ENCODE measurements at regions not wholly inside any gene's neighbourhood (a gene's known extent, or its start where the extent isn't known, plus 50 kb on each side); places are given as distances from the start of the nearest gene placed in this dataset.

DNA sequence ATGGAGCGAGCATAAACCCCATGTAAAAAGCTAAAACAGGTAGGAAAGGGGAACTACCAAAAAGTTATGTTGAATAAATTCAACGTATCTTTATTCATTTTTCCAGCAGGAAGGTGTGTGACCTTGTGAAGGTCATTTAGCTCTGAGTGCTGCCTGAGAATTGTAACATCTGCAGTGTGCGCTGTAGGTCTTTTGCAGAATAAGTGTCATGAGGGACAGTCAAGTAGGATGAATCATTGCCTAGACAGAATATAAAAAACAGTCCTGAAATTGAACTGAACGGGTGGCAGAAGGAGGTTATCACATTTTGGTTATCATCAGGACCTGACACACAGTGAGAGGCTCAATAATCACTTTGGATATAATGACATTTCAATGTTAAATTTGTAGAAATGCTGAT, 334.8 kb upstream of the NOVA1 start:
- DNase-seq, result no peak

DNA sequence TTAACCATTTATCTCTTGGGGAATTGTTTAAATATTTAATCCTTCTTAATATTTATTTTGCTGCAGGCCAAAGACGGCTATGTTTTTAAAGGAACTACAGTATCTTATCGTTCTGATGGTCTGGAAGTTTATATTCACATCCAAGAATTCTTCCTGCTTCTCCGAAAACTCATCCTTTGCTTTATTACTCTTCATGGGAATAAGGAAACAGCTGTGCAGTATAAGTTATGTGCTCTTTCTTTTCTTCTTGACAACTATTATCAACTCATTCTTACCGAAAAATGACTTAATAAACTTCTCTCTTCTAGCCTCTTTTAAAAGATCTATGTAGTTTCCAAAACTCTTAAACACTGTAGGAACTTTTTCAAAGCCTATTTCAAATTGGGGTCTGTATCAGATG, 335.6 kb upstream of the NOVA1 start:
- no peak for DNase-seq

DNA sequence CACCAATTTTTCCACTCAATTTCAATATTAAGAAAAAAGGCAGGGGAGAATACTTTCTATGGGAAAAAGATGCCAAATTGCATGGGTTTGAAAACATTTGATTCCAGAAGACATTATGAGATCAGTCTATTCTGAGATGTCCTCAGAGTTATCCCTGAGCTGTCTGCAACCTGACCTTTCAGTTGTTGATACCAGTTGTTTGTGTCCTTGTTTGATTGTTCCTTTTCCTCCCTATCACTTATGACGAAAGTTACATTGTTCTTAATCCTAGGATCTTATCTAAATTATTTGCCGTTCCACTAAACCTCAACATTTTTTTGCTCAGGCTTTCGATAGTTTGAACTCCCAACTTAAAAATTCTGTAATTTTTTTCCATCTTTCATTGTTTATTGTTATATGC, 336.3 kb upstream of the NOVA1 start:
- DNase-seq, result no peak

DNA sequence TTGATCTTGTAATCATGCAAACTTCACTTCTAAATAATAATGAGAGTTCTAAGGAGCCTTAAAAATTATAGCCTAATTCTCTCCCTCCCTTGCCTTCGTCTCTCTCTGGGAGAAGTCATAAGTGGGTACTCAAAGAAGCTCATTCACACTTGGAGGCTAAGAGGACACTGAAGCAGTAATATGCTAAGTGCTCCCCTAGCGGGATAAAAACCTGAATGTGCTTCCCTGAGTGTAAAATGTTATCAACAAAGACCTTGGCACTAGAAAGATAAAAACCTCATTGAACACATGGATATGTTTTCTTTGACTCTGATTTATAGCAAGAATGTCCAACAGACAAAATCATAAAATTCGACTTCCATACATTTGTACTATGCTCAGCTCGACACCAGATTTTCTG, 337.9 kb upstream of the NOVA1 start:
- DNase-seq, result no peak

DNA sequence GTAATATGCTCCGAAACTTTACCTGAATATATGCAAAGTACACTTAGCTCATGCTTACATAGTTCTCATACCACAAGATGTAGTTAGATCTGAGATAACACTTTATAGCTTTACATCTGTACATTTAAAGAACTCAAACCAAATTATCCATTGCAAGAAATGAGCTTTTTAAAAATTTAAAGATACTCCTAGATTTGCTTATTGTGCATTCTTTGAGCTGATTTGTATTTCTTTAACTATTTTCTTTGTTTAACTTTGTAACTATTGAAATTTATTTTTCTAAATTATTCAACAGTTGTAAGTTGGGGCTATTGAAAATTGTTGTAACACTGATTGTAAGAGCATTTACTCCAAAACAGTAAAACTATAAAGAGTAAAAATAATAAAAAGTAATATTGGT, 340.2 kb upstream of the NOVA1 start:
- DNase-seq, result no peak

DNA sequence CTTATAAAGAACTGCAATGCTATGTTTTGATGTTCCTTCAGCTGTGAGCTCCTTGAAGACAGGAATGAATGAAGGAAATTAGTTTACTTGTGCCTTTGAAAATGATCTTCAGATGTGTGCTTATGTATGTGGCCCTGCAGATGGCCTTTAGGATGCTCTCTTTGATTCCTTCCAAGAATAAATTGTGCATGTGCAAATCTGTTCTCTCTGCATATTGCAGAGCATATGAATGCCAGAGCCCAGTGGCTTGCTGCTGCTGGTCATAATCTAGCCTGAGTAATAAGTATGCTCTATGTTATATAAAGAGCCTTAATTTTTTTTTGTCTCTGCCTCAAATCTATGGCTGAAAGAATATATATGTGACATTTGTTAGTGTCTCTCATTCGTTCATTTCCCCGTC, 341.9 kb upstream of the NOVA1 start:
- DNase-seq, result no peak

DNA sequence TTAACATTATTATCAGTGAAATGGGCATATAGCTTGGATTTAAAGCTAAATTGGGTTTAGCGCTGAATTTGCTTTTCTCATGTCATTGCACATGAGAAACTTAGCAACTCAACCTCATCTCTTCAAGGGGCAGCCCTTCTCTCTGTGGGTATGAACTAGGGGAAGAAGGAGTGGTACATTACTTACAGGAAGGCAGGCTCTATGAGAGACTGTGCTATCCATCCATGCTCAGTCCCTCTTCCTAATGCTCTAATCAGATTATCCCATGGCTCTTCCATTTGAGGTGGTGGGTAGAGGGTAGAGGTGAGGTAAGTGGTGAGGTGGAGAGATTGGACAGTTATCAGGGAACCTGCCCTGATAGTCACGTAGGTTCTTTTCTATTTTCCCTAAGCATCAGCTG, 343.7 kb upstream of the NOVA1 start:
- no peak for DNase-seq

DNA sequence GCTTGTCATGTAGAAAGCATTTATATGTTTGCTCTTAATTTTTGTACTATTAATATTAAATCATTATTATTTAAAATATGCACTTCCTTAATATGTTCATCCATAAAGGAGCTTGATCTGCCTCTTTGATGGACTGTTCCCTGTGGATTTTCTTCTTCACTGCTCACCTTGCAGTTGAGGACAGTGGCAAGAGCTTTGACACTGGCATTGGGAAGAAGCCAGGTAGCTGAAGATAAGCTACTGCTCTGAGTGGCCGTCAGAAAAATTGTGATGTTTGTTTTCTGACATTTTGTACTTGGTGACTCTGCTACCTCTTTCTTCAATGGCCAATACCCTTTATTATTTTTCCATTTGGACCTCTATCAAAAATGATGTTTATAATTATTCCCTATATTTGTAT, 349.4 kb upstream of the NOVA1 start:
- DNase-seq, result no peak

DNA sequence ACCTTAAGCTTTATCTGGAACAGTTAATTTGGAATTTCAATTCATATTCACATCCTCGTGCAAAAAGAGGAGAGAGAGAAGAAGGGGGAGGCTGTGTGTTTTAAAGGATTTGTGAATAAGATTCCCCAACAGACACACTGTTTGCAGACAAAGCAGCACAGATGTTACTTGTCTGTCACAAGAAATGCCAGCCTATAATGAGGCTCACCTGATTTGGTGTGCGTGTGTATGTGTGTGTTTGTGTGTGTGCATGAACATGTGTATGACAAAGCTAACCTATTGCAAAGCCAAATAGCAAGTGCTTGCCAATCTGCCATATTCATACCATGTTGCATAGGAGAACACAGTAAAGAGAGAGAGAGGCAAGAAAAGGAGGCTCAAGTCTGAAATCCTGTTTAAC, 361.6 kb upstream of the NOVA1 start:
- DNase-seq, result no peak

DNA sequence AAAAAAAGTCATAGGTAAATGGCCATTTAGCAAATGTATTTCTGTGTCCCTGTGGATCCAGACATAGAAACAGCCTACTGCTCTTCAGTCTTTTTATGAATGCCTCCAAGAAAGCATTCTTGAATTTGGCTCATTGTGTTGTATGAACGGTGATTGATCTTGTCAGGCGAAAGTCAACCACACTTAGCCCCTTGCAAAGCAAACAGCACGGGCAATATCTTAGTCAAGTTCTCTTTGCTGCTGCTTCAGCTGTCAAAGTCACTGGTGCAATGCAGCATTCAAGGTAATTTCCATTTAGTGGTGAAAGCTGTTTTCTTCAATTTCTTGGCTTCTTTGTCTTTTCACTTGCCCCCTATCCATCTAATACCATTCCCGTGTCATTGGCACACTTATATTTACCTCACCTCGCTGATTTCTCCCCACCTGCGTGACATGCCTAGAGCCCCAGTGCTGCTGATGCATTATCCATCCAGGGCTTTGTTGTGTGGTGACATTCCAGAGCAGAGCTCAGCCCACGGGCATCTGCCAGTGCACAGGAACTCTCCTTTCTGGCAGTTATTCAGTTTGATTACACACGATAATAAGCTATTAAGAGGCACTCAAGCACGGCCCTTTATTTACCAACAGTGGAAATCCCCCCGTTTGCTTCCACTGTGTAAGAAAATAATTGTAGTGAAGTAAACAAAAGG, 362.3 kb upstream of the NOVA1 start:
- no peak for DNase-seq

DNA sequence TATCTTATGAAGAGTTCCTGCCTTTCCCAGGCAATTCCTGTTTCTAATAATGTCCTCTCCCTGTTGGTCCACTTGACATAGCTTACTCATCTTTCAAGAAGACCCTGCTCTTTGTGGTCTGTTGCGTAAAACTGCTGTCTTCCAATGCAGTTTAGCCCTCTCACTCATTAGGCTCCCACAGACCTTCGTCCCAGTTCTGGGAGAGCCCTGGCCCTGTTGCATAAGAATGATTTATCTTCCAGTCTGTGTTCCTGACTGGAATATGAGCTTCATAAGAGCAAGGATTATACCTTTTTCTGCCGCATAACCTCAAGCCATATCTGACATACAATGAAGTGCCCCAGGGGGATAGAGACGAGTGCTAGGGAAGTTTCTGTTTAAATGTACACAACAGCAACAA, 365.9 kb upstream of the NOVA1 start:
- DNase-seq, result peak; percentile 21

DNA sequence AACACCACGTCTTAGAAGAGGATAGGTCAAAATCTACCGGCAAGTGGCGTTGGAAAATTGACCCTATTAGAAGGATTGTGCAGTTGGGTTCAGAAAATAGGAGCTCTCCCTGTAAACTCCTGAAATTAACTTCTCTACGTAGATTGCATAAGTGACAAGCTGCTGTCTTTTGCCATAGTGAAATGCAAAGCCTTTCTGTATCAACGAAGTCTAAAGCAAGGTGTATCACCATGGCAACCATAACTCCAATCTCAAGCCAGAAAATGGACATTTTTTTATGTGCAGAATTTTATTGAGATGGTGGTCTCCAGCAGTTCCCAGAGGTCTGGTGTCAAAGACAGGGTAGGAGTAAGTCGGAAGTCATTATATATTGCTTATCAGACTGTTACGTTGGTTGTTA, 367.7 kb upstream of the NOVA1 start:
- DNase-seq, result no peak

DNA sequence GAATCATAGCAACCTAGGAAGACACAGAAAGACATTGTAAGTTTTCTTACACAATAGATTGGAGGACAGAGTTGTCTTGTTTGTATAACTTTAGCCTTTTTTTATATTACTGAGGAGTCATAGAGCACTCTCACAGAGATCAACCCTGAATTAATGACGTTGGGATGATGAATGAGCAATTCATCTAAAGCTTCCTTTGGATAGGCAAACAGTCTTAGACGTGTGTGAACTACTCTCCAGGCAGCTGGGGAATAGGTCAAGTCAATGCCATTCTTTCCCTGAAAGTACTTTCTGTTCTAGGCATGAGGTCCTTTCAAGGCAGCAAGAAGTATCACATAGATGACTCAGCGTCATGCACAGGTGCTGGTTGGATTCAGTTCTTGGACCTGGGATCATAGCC, 369.1 kb upstream of the NOVA1 start:
- peak; percentile 9 for DNase-seq

DNA sequence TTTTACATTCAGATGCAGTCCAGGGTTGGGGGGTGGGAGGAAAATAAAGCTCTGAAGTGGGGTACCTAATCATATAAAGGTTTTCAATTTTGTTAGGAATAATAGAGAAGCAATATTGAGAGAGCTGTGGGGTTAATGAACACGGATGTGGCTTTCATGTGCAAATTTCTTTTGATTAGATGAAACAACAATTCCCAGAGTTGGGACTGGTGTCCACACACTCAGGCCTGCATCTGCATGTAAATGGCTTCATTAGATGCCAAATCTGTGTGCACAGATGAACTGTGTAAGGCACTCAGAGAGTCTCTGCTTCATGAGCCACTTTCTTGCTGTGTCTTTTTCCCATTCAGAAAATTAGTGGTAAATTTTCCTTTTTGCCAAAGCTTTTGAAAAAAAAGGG, 377.1 kb upstream of the NOVA1 start:
- no peak for DNase-seq

DNA sequence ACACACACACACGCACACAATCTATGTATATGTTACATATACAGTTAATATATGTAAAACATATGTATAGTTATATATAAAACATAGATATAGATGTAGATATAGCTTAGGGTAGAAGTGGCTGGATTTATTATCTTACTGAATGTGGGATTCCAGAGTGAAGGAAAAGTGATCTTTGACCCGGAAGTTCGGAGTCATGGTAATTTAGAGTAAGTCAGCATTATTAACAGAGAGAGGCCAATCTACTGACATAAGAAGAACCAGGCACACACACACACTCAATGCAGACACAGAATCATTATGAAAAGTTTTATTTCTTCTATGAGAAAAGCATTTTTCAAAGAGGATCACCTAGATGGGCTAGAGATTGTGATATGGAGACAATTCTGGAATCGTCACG, 384.2 kb upstream of the NOVA1 start:
- DNase-seq, result no peak

DNA sequence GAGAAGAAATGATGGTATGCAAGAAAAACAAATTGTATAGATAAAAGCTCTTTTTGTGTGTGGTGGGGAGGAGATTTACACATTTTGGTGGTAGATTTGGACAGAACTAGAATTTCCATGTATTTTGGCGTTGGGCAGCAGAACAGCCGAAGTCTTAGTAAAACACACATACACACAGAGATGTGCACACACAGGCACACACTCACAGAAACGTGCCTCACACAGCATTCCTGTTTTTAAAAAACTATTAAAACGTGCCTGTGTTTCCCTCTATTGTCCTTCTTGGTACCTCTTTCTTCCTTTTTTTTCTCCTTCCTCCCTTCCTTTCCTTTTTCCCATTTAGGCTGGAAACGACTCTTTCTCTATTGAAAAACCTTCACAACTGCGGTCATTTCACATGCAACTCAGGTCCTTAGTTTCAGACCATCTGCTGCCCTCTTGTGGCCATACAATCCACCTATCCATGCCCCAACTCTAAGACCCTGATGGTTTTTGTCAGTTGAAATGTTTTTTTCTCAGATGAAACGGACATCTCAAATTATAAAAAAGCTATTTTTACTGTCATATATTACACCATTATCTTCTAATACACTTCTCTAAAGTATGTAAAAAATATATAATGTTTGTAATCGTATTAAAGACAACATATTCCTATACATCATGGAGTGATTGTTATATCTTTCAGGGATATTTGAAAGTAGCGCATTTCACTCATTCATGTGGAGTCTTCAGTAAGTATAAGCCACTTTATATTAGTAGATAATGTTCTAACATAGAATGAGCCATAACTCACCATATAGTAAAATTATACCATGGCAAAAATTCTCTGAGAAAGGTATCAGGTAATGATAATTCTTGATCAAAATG, 386.7 kb upstream of the NOVA1 start:
- peak; percentile 57 for DNase-seq

DNA sequence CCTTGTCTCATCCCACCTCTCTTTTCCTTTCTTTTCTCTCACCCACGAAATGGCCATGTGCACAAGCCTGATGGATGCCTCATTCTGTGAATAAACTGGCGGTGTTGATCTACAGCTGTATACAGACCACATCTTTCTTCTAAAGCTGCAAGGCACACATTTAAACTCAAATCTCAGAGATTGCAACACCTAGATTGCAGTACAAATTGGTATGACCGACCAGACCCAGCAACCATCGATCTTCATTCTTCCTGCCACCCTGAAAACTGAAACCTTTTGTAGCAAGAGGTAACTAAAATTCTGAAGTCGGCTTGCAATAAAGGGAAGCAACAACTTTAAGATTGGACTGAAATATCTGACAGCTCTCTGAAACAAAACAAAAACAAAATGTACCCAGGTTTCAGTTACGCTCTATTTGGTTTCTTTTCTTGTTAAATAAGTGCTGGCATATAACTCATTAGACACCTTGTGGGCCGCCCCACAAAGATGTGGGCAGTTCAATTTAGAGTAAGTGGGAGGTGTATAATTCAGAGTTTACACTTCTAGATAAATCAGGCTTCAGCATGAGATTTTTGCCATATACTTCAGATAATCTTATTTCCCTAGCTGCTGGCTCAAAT, 390.0 kb upstream of the NOVA1 start:
- DNase-seq, result no peak

DNA sequence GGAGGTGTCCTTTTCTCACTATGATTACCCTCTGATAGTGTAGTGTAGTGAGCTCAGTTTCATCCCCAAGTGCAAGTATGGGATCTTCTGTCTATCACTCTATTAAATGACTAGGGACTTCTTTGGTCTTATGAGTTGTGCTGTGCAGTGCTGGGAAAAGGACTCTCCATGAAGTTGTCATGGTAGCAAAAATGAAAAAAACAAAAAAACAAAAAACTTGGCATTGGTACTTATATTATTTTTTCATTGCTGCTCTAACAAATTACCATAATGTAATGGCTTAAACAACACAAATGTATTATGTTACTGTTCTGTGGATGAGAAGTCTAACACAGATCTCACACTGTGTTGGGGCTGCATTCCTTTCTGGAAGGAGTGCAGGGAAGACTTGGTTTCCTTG, 393.1 kb upstream of the NOVA1 start:
- no peak for DNase-seq

DNA sequence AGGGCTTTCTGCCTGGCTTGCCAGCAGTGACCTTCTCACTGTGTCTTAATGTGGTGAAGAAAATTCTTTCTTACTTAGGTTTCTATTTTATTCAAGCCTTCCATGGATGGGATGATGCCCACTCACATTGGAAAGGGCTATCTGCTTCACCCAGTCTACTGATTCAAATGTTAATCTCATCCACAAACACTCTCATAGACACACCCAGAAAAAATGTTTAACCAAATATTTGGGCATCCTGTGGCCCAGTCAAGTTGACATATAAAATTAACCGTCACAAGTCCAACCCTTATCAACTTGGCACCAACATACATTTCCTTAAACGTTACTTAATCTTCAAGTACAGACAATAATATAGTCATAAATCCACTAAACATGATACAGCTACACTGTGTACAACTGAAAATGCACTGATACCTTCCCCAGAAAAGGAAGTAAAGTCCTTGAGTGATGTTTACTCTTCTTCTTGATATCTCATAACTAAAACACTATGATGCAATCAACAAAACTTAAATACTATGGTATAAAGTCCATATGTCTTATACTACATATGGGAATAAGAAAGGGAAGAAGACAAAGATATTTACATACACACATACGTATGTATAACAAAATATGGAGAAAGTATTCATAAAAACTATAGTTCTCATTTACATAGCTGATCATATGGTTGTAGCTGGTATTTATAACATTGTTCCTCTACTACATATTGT, 394.7 kb upstream of the NOVA1 start:
- no peak for DNase-seq

DNA sequence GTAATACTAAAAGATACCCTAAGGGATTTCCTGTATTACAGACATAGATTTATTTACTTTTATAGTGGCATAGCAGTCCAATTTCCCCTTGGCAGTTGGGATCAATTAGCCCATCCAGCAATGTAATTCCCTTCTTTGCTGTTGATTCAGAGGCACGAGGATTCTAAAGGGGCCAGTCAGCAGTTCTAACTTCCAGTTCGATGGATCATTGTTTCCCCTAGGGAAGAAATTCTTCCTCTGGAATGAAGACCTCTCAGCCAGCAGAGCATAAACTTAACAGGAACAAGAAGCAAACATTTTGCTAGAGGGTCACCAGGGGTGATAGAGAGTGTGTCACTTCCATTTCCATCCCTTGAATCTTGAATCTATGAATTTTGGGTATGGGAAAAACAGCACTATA, 395.7 kb upstream of the NOVA1 start:
- no peak for DNase-seq

DNA sequence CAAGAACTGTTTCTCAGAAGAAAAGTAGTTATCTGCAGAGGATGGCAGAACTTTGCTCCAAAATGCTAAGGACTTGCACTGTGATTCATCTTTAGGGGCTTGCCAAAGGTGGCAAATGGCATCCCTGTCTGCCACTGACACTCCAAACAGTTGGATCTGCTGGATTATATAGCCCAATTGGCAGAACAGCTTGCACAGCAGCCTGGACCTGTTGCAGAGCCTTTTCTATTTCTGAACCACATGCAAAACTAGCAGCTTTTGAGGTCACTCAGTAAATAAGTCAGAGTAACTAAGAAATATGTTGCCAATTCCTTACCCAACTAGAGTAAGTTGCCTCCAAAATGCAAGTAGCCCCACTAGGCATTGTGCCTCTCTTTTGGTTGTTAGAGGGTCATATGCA, 397.5 kb upstream of the NOVA1 start:
- DNase-seq, result no peak

DNA sequence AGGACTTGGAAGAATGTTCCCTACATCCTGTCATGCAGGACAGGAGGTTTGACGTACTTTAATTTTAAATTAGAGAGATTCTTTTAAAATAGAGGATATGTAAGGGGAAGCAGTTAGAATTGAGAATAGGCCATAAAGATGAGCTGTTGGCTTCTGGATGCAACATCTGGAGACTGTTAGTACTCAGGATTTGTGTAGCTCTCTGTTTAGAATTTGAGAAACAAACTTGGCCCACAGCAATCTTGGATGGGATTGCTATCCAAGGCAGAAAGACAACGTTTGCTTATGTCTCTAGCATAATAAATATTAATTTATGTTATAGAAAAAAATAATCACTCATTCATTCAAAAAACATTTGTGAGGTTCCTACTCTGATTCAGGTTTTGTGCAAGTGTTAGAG, 398.4 kb upstream of the NOVA1 start:
- DNase-seq, result no peak

DNA sequence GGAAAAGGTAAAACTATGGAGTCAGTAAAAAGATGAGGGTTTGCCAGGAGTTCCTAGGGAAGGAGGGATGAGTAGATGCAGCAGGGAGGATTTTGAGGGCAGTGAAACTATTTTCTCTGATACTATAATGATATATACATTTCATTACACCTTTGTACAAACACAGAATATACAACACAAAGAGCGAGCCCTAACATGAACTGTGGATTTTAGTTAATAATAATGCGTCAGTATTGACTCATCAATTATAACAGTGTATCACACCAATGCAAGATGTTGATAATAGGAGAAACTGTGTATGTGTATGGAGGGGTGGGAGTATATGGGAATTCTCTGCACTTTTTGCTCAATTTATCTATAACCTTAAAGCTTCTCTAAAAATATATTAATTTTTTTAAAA, 404.3 kb upstream of the NOVA1 start:
- DNase-seq, result no peak

DNA sequence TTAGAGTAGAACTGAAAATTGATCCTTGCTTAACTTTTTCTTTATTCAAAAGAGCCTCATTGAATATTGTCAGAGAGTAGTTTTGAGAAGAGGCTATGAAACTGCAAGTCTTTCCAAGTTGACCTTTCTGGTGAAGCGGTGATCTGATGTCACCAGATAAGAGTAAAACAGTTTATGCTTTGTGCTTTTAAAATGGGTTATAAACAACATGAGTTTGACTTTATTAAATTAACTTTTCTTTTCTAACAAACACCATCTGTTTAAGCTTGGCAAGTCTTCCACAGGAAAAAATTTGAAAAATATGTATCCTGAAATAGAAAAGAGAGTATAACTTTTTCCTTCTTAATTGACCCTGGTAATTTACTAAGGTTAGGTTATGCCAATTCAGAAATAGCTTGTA, 408.7 kb upstream of the NOVA1 start:
- no peak for DNase-seq
